HG03025 (cell line): ENCODE measurements at regions not wholly inside any gene's neighbourhood (a gene's known extent, or its start where the extent isn't known, plus 50 kb on each side); places are given as distances from the start of the nearest gene placed in this dataset.
"Not testable (repeated sequence)": the region's sequence is repeated elsewhere in the genome, so short reads cannot be mapped to it uniquely, and the experiment has no call there.

Experiments used
- ATAC-seq: cut with Tn5 transposase; IDR thresholded peaks from one replicate; pipeline ENCODE4 v1.9.1; 2021; ENCODE audit warnings: mild to moderate bottlenecking, moderate library complexity; ENCODE audit not compliant: unreplicated experiment, low FRiP score

DNA sequence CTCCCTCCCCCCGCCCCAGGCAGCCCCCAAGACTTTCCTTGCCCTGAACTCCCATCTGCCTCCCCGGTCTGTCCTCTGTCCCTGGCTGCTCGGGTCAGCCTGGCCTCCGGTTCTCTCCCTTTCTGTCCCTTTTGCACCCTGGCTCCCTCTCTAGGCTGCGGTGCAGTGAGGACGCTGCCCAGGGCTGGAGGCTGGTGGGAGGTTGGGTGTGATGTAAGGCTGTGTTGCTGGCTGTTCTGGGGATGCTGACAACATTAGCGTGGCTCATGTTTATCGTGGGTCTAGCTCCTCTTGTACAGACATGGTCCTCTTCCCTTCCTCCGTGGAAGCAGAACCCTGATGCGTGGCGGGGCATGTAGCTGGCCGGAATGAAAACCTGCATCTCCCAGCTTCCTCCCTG is 357.5 kb downstream of the CNTNAP3B start:
- not testable (repeated sequence) for ATAC-seq

DNA sequence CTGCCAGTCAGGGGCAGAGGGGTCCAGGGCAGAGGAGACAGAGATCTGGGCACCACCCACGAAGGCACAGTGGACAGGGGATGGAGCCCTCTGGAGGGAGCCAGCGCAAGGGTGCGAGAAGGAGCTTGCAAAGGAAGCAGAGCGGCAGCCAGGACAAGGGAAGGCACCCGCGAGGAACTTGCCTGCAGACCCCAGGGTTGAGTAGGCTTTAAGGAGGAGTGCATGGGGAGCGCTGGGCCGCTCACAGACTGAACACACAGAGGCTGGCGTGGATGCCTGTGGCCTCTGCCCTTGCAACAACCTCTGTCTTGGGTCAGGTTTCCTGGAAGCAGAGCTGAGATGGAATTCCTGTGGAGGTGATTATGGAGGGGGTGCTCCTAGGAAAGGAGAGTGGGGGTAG is 374.4 kb downstream of the CNTNAP3B start:
- not testable (repeated sequence) for ATAC-seq

DNA sequence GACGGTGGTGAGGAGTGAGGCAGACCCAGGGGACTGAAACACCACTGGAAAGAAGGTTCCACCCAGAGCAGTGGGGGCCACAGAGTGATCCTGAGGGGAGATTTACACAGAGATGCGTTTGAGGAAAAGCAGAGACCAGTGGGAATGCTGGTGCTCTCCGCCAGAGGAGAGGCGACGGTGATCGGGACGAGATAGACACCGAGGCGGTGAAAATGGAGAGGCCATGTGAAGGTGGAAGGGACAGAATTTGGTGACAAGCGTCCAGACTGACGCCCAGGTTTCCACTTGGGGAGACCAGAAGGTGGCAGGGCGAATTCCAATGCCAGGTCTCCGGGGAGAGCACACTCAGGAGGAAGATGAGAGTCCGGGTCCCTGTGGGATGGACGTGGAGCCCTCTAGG is 374.8 kb downstream of the CNTNAP3B start:
- ATAC-seq: not testable (repeated sequence)

DNA sequence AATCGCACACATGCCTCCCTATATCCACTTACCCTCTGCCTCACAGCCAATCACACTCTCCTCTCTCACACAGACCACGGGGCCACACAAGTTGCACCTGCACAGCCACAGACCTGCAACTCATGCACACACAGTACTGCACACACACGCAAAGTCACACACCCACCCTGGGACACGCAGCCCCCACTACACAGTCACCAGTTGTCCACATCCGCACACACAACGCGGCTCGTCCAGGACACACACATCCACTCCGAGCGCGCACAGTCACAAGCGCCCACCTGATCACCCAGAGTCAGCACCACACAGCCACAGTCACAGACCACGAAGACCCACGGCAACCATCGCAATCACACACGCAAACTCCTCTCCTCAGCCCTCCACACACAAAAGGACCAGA is 387.3 kb downstream of the CNTNAP3B start:
- ATAC-seq: not testable (repeated sequence)

DNA sequence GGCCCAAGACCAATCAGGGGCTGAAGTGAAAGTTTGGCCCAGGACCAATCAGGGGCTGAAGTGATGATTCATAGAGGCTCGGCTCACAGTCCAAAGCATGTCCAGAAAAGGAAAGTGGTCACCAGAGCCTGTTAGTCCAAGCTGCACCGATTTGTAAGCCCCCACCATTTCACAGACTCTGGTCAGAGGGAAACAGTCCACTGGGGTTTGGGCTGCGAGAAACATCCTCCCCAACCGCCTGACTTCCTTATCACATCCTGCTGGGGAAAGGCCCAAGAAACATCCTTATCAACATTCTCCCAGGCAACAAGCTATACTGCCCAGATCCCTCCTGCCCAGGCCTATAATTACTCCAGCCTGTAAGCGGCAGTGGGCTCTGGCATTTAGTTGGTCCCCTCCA is 388.1 kb downstream of the CNTNAP3B start:
- ATAC-seq: not testable (repeated sequence)

DNA sequence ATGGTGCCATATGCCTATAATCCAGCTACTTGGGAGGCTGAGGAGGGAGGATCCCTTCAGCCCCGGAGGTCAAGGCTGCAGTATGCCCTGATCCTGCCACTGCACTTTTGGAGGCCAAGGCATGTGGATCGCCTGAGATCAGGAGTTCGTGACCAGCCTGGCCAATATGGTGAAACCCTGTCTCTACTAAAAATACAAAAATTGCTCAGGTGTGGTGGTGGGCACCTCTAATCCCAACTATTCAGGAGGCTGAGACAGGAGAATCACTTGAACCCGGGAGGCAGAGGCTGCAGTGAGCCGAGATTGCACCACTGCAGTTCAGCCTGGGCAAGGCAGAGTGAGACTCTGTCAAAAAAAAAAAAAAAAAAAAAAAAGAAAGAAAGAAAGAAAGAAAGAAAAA is 390.5 kb downstream of the CNTNAP3B start:
- ATAC-seq: not testable (repeated sequence)

- ATAC-seq: not testable (repeated sequence)
Measured at GRCh38 chr9:41699190-41699589, 430.0 kb downstream of the CNTNAP3B start.

DNA sequence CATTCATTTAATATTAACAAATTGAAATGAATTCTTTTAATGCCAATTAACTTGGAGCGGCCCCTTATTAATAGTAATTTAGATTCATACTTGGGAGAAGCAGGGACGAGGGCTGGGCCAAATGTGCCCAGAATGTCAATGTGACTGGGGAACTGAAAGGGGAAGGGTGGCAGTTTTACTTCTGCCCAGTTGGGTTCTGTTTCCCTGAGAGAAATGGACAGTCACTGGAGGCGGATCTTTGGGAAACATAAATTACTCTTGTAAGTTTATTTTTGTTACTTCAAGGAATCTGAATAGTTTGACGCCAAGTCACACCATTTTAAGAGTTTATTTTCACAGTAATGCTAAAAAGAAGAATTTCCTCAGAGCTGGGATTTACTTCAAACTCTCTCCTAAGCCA is 432.1 kb downstream of the CNTNAP3B start:
- not testable (repeated sequence) for ATAC-seq

- not testable (repeated sequence) for ATAC-seq
Measured at GRCh38 chr9:41679312-41679711, 449.9 kb downstream of the CNTNAP3B start.

- ATAC-seq: not testable (repeated sequence)
Measured at GRCh38 chr9:41663497-41664036, 465.7 kb downstream of the CNTNAP3B start.

DNA sequence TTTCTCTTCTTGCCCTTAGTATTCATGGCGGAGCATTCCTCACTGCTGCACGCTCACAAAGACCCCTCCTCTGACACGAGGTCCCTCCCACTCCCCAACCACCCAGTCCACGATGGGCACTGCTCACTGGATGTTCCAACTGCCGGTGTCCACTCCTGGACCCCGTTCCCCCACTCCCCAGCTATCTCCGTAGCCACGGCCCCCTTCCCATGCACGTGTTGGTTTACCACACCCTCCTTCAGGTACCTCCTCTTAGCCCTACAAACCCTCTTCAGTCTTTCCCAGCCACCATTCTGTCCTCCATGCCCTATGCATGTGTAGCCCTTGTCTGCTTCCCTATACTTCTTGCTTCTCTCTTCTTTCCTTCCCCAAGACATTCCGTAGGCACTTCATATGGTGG is 469.6 kb upstream of the ZNG1F start:
- not testable (repeated sequence) for ATAC-seq

DNA sequence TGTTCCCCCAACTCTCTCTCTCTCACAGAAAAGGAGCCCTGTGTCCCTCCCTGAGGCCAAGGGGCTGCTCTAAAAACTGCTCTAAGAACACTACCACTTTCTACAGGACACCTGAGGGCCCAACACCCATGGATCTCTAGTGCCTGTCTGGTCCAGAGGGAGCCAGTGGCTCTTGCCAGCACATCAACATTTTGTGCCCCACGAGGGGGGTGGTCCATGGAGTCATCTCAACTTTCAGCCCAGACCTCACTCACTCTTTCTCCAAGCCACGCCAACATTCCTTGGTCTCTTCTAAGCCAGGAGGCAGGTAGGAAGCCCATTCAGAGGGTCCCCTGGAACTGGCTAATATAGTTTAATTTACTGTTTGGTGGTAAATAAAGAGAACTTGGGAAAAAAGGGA is 469.0 kb upstream of the ZNG1F start:
- ATAC-seq: not testable (repeated sequence)

DNA sequence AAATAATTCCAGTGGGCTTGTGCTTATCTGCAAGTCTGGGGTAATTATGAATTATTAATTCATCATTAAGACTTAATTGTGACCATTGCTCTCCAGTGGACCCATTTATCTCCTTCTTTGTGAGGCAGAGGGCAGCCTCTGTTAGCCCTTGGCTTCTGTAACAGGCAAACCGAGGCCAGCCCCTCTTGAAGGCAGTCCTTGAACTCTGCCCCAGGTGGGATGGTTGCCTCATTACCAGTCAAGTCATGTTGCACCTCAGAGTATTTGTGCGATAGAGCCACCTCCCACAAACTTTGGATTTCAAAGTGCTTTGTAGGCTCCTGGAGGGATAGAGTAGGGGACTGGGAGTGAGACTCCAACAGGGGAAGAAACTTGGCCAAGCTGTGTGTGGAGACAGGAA is 468.0 kb upstream of the ZNG1F start:
- not testable (repeated sequence) for ATAC-seq

DNA sequence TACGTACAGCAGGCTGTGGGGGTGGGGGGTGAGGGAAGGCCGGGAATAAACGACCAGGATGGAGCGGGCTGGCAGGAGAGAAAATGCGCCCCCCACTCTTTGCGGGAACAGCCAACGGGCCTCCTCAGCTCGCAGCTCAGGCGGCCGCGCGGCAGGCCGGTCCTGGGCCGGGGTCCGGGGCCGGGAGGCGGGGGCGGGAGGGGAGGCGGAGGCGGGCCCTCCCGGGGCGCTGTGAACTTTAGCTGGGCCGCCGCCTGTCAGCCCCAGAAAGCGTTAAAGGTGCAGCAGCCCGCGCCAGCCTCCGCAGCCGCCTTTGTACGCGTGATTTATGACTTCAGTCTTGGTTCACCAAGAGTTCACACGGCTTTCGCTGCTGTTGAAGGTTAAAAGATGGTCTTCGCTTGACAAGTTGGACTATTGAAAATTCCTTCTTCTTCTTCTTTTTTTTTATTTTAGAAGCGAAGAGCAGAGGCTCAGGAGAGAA is 466.0 kb upstream of the ZNG1F start:
- not testable (repeated sequence) for ATAC-seq

DNA sequence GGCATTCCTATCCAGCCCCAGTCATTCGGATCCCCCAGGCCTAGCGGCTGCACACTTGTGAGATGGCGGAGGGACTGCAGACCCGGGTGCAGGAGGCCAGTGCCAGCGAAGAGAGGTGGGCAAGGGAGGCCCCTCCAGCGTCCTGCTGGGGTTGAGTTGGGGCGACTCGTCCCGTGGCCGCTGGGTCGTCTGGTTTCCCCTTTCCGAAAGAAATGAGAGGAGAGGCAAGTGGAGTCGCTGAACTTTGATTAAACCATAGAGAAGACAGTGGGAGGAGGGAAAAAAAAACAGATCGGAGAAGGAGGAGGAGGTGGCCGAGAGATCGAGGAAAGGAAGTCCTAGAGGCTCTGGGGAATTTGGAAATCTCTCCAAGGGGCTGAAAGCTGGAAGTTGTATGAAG is 465.2 kb upstream of the ZNG1F start:
- not testable (repeated sequence) for ATAC-seq

DNA sequence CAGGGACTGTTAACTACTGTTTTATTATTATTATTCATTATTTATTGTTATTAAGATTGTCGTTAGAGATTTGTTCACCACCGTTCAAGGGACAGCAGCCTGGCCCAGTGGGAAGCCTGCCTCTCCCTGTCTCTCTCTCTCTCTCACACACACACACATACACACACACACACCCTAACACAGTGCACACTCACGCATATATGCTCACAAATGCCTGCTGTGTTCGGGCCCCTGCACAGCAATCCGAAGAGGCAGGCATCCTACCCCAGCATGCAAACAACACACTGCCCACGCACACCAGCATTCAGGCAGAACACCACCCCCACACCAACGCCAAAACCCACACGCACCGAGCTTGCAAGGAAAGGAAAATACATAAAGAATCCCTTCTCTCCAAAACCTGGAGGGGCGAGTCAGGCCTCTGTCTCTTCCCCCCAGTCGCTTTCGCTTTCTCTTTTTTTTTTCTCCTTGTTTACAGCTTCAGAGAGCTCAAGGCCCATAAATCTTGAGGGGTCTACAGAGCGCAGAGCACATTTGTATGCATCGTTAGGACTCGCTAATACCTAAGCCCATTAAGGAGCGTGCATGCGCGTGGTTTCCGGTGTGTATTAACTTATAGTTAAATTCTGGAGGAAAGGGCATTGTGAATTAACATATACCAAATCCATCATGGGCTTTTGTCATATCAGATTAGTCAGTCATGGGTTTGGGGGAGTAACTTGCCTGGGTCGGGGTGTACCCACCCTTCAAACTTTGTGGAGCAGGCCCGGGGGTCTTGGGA is 464.6 kb upstream of the ZNG1F start:
- ATAC-seq: not testable (repeated sequence)

GRCh38 chr9:41652800-41653199 is 463.7 kb upstream of the ZNG1F start:
- not testable (repeated sequence) for ATAC-seq

- ATAC-seq: not testable (repeated sequence)
Measured at GRCh38 chr9:41652100-41652713, 463.1 kb upstream of the ZNG1F start.

DNA sequence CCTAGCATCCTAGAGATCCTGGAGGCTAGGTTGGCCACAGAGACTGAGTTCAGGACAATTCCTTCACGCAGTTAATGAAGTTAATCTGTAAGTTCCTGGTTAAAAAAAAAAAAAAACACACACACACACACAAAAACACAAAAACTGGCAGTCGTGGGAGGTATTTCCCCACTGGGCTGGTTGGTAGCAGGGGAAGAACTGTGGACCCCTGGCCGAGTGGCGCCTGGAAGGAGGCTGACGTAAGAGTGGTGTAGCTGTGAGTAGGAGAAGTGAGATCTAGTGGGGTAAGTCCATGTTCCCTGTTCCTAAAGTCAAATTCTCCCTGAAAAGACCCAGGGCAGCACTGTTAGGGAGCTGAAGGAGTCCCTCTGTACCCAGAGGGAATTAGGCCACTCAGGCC is 461.0 kb upstream of the ZNG1F start:
- ATAC-seq: not testable (repeated sequence)

- not testable (repeated sequence) for ATAC-seq
Measured at GRCh38 chr9:41648564-41648963, 459.4 kb upstream of the ZNG1F start.

DNA sequence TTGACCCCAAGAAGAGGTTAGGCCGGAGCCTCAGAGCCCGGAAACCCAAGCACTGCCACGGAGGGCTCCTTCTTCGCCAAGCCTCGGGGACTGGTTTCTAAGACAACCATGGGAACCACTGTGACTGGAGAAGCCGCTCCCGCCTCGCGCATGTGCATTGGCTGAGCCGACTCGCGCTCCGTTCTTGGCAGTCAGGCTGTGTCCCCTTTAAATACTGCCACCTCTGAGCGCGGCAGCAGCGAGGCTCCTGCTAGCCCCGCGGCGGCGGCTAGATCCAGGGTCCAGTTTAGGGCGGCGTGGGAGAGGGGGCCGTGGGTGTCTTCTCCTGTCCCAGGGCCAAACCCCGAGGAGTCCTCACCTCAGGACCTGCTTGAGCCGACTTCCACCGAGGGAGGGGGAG is 457.1 kb upstream of the ZNG1F start:
- not testable (repeated sequence) for ATAC-seq
